KMS-11 (cell line): ENCODE measurements at regions not wholly inside any gene's neighbourhood (a gene's known extent, or its start where the extent isn't known, plus 50 kb on each side); places are given as distances from the start of the nearest gene placed in this dataset.

Experiments used
- H2AFZ ChIP-seq: fragments of 200-600 bp; sonication (generic); 2 replicates; pipeline ENCODE4 v1.6.1; 2016; ENCODE audit warnings: antibody characterized with exemption, mixed run types, low read depth
- H3K27ac ChIP-seq: fragments of 200-600 bp; sonication (generic); 2 replicates; pipeline ENCODE4 v1.6.1; 2016; ENCODE audit warnings: mild to moderate bottlenecking, mixed run types
- H3K27me3 ChIP-seq: fragments of 200-600 bp; sonication (generic); 2 replicates; pipeline ENCODE4 v1.6.1; 2017; ENCODE audit warnings: mild to moderate bottlenecking, low read depth, mixed run types, moderate library complexity; ENCODE audit not compliant: insufficient read depth
- H3K36me3 ChIP-seq: fragments of 200-600 bp; sonication (generic); 2 replicates; pipeline ENCODE4 v1.6.1; 2017; ENCODE audit warnings: mild to moderate bottlenecking, mixed run types; ENCODE audit not compliant: insufficient read depth
- H3K4me1 ChIP-seq: fragments of 200-600 bp; sonication (generic); 2 replicates; pipeline ENCODE4 v1.6.1; 2016; ENCODE audit warnings: mild to moderate bottlenecking, low read depth, mixed run types; ENCODE audit not compliant: poor library complexity, severe bottlenecking
- H3K4me2 ChIP-seq: fragments of 200-600 bp; sonication (generic); 2 replicates; pipeline ENCODE4 v1.7.0; 2016; ENCODE audit warnings: mild to moderate bottlenecking, mixed run types
- H3K4me3 ChIP-seq: fragments of 200-600 bp; sonication (generic); IDR thresholded peaks from 2 replicates; pipeline ENCODE4 v1.6.1; 2017; ENCODE audit warnings: low read depth, low read length, mixed read lengths; ENCODE audit not compliant: insufficient read depth
- H3K79me2 ChIP-seq: fragments of 200-600 bp; sonication (generic); 2 replicates; pipeline ENCODE4 v1.6.1; 2016; ENCODE audit warnings: low read depth, mixed run types; ENCODE audit not compliant: insufficient read depth
- H3K9ac ChIP-seq: fragments of 200-600 bp; sonication (generic); 2 replicates; pipeline ENCODE4 v1.6.1; 2016; ENCODE audit warnings: mild to moderate bottlenecking, mixed run types
- H4K20me1 ChIP-seq: fragments of 200-600 bp; sonication (generic); 2 replicates; pipeline ENCODE4 v1.6.1; 2016; ENCODE audit warnings: mild to moderate bottlenecking, mixed run types; ENCODE audit not compliant: insufficient read depth
- CTCF ChIP-seq: fragments of 200-600 bp; sonication (generic); conservative IDR thresholded peaks from 2 replicates; pipeline ENCODE4 v1.6.1; 2017; ENCODE audit warnings: low read depth, mild to moderate bottlenecking, antibody characterized with exemption, low read length, moderate library complexity, mixed read lengths

- Histone ChIP-seq H3K4me2 (no peak overlapping the region), H3K36me3 (no peaks in the 10 kb centered on the region), H3K79me2 (no peaks in the 10 kb centered on the region), H3K27me3 (no peaks in the 10 kb centered on the region), H4K20me1 (no peaks in the 10 kb centered on the region), H3K9ac (no peak overlapping the region), H2AFZ (no peak overlapping the region), H3K4me1 (no peaks in the 10 kb centered on the region), H3K27ac (no peak overlapping the region), H3K4me3 (no peak overlapping the region)
- no peak for TF ChIP-seq CTCF
Measured at GRCh38 chr9:95732802-95733688, 142.4 kb upstream of the ERCC6L2 start.

- no peak overlapping the region for H3K4me3 ChIP-seq
- H3K9ac ChIP-seq = no peak overlapping the region
- no peaks in the 10 kb centered on the region for H3K79me2 ChIP-seq
- no peak overlapping the region for H3K4me2 ChIP-seq
- H4K20me1 ChIP-seq = no peaks in the 10 kb centered on the region
- TF ChIP-seq CTCF = no peak
- H3K27ac ChIP-seq = no peak overlapping the region
- no peaks in the 10 kb centered on the region for H3K27me3 ChIP-seq
- H2AFZ ChIP-seq = no peak overlapping the region
- no peaks in the 10 kb centered on the region for H3K36me3 ChIP-seq
- no peaks in the 10 kb centered on the region for H3K4me1 ChIP-seq
Measured at GRCh38 chr9:95731876-95732275, 143.6 kb upstream of the ERCC6L2 start.

GRCh38 chr9:95729669-95730368 lies 145.7 kb upstream of the ERCC6L2 start:
- Histone ChIP-seq H3K27me3 (no peaks in the 10 kb centered on the region), H4K20me1 (no peaks in the 10 kb centered on the region), H3K27ac (no peak overlapping the region), H3K9ac (no peak overlapping the region), H3K36me3 (no peaks in the 10 kb centered on the region), H3K4me3 (no peak overlapping the region), H2AFZ (no peak overlapping the region), H3K79me2 (no peaks in the 10 kb centered on the region), H3K4me1 (peaks cover under 1% of the 10 kb centered on the region), H3K4me2 (no peak overlapping the region)
- no peak for TF ChIP-seq CTCF

- Histone ChIP-seq H3K4me1 (peaks cover 4% of the 10 kb centered on the region), H4K20me1 (no peaks in the 10 kb centered on the region)
Measured at GRCh38 chr9:95729046-95729445, 146.4 kb upstream of the ERCC6L2 start.

More at GRCh38 chr9:95729046-95729445, 146.4 kb upstream of the ERCC6L2 start:
- Histone ChIP-seq H3K9ac (no peak overlapping the region), H3K36me3 (no peaks in the 10 kb centered on the region), H3K4me2 (no peak overlapping the region), H2AFZ (no peak overlapping the region), H3K27ac (no peak overlapping the region), H3K79me2 (no peaks in the 10 kb centered on the region), H3K27me3 (no peaks in the 10 kb centered on the region), H3K4me3 (no peak overlapping the region)
- TF ChIP-seq CTCF = no peak
